ENCODE measurements at regions not wholly inside any gene's neighbourhood (a gene's known extent, or its start where the extent isn't known, plus 50 kb on each side); places are given as distances from the start of the nearest gene placed in this dataset.
A peak's percentile ranks its signal among the peaks of the same experiment; 100 is the strongest.

DNA sequence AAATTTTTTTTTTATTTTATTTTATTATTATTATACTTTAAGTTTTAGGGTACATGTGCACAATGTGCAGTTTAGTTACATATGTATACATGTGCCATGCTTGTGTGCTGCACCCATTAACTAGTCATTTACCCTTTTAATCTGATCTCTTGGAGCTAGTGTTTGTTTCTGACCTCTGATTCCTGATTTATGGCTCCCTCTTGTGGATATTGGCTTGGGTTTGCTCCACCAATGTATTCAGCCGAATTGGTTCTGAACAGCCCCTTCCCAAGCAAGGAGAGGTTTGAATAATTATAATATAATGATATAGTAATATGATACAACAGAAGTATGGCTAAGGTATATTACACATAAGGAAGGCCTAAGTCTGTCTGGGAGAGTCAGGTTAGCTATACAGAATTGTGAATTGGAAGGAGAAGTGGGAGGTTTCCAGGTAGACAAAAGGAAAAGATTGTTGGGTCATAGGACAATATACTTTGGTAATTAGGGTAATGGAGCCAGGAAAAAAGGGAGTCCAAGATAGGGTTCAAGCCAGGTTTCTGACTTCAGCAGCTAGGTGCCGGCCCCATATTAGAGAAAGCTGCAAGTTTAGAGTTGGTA, 53.1 kb upstream of the HMCN1 start:
- Histone ChIP-seq H4K8ac (ENCODE audit: low read depth, low read length) (no peak overlapping the region), H2BK5ac (ENCODE audit: low read depth, low read length, poor library complexity) (no peak overlapping the region), H3K4me2 (ENCODE audit: low read length) (no peak overlapping the region), H3K79me2 (ENCODE audit: control insufficient read depth, insufficient read depth, low read length, poor library complexity) (no peaks in the 10 kb centered on the region), H3K14ac (ENCODE audit: low read length) (no peak overlapping the region), H4K91ac (ENCODE audit: low read depth, low read length) (no peak overlapping the region), H2AFZ (ENCODE audit: insufficient read depth, low read length, poor library complexity) (no peak overlapping the region), H2BK12ac (ENCODE audit: low read length) (no peak overlapping the region), H3K9ac (ENCODE audit: low read length) (no peak overlapping the region), H3K18ac (ENCODE audit: low read length) (no peak overlapping the region), H3K36me3 (ENCODE audit: control insufficient read depth in 1 of 2, insufficient read depth in 2 of 2, low read length in 2 of 2) (no peaks in the 10 kb centered on the region), H3K9me3 (ENCODE audit: insufficient read depth, low read depth, low read length) (no peaks in the 10 kb centered on the region), H3K4ac (ENCODE audit: low read depth, low read length) (no peak overlapping the region), H3K27ac (ENCODE audit: low read depth, low read length) (no peak overlapping the region), H3K23ac (ENCODE audit: low read length) (no peak overlapping the region), H2BK120ac (ENCODE audit: insufficient read depth, low read length, poor library complexity) (no peak overlapping the region), H3K4me3 (ENCODE audit: low read depth, low read length) (no peak overlapping the region), H4K12ac (ENCODE audit: low read depth, low read length) (no peak overlapping the region), H3K79me1 (ENCODE audit: low read length) (peaks cover 2% of the 10 kb centered on the region), H3K4me1 (ENCODE audit: control insufficient read depth in 1 of 2, insufficient read depth in 2 of 2, low read length in 2 of 2) (peaks cover 0 to 6% of the 10 kb centered on the region in 2 experiments), H2AK5ac (ENCODE audit: low read length) (no peak overlapping the region), H3K27me3 (ENCODE audit: insufficient read depth, low read length) (no peaks in the 10 kb centered on the region)
- WGBS (ENCODE audit: extremely low coverage, insufficient coverage, insufficient read length), result no CpG with 5 or more reads among the region's 2 CpGs
- peak; percentile 27 to 73 for DNase-seq

- Histone ChIP-seq H3K9ac (ENCODE audit: low read length) (no peak overlapping the region), H3K14ac (ENCODE audit: low read length) (no peak overlapping the region), H3K4me2 (ENCODE audit: low read length) (no peak overlapping the region), H3K79me1 (ENCODE audit: low read length) (peaks cover 2% of the 10 kb centered on the region), H3K36me3 (ENCODE audit: control insufficient read depth in 1 of 2, insufficient read depth in 2 of 2, low read length in 2 of 2) (no peaks in the 10 kb centered on the region), H3K23ac (ENCODE audit: low read length) (no peak overlapping the region), H2BK12ac (ENCODE audit: low read length) (no peak overlapping the region), H3K18ac (ENCODE audit: low read length) (no peak overlapping the region), H4K8ac (ENCODE audit: low read depth, low read length) (no peak overlapping the region), H3K9me3 (ENCODE audit: insufficient read depth, low read depth, low read length) (no peaks in the 10 kb centered on the region), H3K27me3 (ENCODE audit: insufficient read depth, low read length) (no peaks in the 10 kb centered on the region), H3K4ac (ENCODE audit: low read depth, low read length) (no peak overlapping the region), H3K79me2 (ENCODE audit: control insufficient read depth, insufficient read depth, low read length, poor library complexity) (no peaks in the 10 kb centered on the region), H2BK5ac (ENCODE audit: low read depth, low read length, poor library complexity) (no peak overlapping the region), H3K4me3 (ENCODE audit: low read depth, low read length) (no peak overlapping the region), H4K12ac (ENCODE audit: low read depth, low read length) (no peak overlapping the region), H4K91ac (ENCODE audit: low read depth, low read length) (no peak overlapping the region), H2AFZ (ENCODE audit: insufficient read depth, low read length, poor library complexity) (no peak overlapping the region), H2AK5ac (ENCODE audit: low read length) (no peak overlapping the region), H3K4me1 (ENCODE audit: control insufficient read depth in 1 of 2, insufficient read depth in 2 of 2, low read length in 2 of 2) (peaks cover 0 to 6% of the 10 kb centered on the region in 2 experiments), H2BK120ac (ENCODE audit: insufficient read depth, low read length, poor library complexity) (no peak overlapping the region), H3K27ac (ENCODE audit: low read depth, low read length) (no peak overlapping the region)
- no CpG with 5 or more reads among the region's 4 CpGs for WGBS (ENCODE audit: extremely low coverage, insufficient coverage, insufficient read length)
- no peak for DNase-seq
These were observed 53.7 kb upstream of the HMCN1 start for GRCh38 chr1:185680453-185680852.

DNA sequence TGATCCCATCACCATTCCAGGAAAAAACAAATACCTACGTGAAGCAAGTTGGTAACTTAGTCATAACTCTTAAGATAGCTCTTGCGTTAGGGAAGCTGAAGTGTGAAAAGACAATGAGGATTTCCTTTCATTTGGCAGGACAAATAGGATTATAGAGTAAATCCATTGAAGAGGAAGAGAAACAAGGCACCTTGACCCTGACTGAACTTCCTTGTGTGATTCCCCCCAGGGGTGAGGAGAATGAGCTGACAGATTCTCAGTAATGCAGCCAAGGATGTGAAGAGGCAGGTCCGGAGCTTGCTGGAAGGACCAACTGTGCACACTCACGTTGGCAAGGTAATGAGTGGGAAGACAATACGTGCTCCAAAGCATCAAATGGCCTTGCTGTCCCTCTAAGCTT, 55.0 kb upstream of the HMCN1 start:
- Histone ChIP-seq H3K4me2 (ENCODE audit: low read length) (no peak overlapping the region), H2BK12ac (ENCODE audit: low read length) (peak overlapping the region; percentile 10), H3K9me3 (ENCODE audit: insufficient read depth, low read depth, low read length) (no peaks in the 10 kb centered on the region), H3K27me3 (ENCODE audit: insufficient read depth, low read length) (no peaks in the 10 kb centered on the region), H2BK5ac (ENCODE audit: low read depth, low read length, poor library complexity) (no peak overlapping the region), H4K12ac (ENCODE audit: low read depth, low read length) (no peak overlapping the region), H4K8ac (ENCODE audit: low read depth, low read length) (no peak overlapping the region), H2AK5ac (ENCODE audit: low read length) (no peak overlapping the region), H4K91ac (ENCODE audit: low read depth, low read length) (no peak overlapping the region), H3K4me3 (ENCODE audit: low read depth, low read length) (no peak overlapping the region), H3K27ac (ENCODE audit: low read depth, low read length) (no peak overlapping the region), H3K79me1 (ENCODE audit: low read length) (peaks cover 2% of the 10 kb centered on the region), H3K4ac (ENCODE audit: low read depth, low read length) (no peak overlapping the region), H3K79me2 (ENCODE audit: control insufficient read depth, insufficient read depth, low read length, poor library complexity) (no peaks in the 10 kb centered on the region), H3K4me1 (ENCODE audit: control insufficient read depth in 1 of 2, insufficient read depth in 2 of 2, low read length in 2 of 2) (peaks cover 0 to 6% of the 10 kb centered on the region in 2 experiments), H3K14ac (ENCODE audit: low read length) (no peak overlapping the region), H3K23ac (ENCODE audit: low read length) (no peak overlapping the region), H2AFZ (ENCODE audit: insufficient read depth, low read length, poor library complexity) (no peak overlapping the region), H2BK120ac (ENCODE audit: insufficient read depth, low read length, poor library complexity) (no peak overlapping the region), H3K9ac (ENCODE audit: low read length) (no peak overlapping the region), H3K18ac (ENCODE audit: low read length) (no peak overlapping the region), H3K36me3 (ENCODE audit: control insufficient read depth in 1 of 2, insufficient read depth in 2 of 2, low read length in 2 of 2) (no peaks in the 10 kb centered on the region)
- no CpG with 5 or more reads among the region's 5 CpGs for WGBS (ENCODE audit: extremely low coverage, insufficient coverage, insufficient read length)
- DNase-seq, result no peak

DNA sequence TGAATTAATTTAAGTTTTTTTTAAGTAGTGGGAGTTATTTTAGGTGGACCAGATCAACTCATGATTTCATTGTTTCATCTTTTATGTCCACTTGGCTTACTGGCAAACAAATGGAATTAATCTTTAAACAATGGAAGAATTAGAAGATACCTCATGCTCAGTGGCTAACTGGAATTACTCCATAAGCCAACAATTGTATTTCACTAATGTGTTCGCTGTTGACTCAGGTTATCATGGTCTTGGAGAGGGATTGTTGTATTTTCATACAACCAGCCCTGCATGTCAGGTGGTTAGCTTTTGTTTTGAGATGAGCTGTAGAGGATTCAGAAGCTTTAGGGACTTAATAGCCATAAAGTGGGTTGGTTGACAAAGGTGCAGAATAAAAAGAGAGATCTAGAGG, 57.2 kb upstream of the HMCN1 start:
- H3K4me2 ChIP-seq (ENCODE audit: low read length), result no peak overlapping the region
- peaks cover 2% of the 10 kb centered on the region for H3K79me1 ChIP-seq (ENCODE audit: low read length)
- no peaks in the 10 kb centered on the region for H3K79me2 ChIP-seq (ENCODE audit: control insufficient read depth, insufficient read depth, low read length, poor library complexity)
- H3K4me3 ChIP-seq (ENCODE audit: low read depth, low read length), result no peak overlapping the region
- no peak overlapping the region for H3K23ac ChIP-seq (ENCODE audit: low read length)
- no peak overlapping the region for H3K18ac ChIP-seq (ENCODE audit: low read length)
- no peak overlapping the region for H2AFZ ChIP-seq (ENCODE audit: insufficient read depth, low read length, poor library complexity)
- H3K9me3 ChIP-seq (ENCODE audit: insufficient read depth, low read depth, low read length), result no peaks in the 10 kb centered on the region
- no peak overlapping the region for H2BK12ac ChIP-seq (ENCODE audit: low read length)
- H3K9ac ChIP-seq (ENCODE audit: low read length), result no peak overlapping the region
- H4K8ac ChIP-seq (ENCODE audit: low read depth, low read length), result no peak overlapping the region
- H3K27me3 ChIP-seq (ENCODE audit: insufficient read depth, low read length), result no peaks in the 10 kb centered on the region
- H3K14ac ChIP-seq (ENCODE audit: low read length), result no peak overlapping the region
- H3K4ac ChIP-seq (ENCODE audit: low read depth, low read length), result no peak overlapping the region
- no peak overlapping the region for H4K91ac ChIP-seq (ENCODE audit: low read depth, low read length)
- no peak overlapping the region for H2BK5ac ChIP-seq (ENCODE audit: low read depth, low read length, poor library complexity)
- DNase-seq, result no peak
- H3K36me3 ChIP-seq (ENCODE audit: control insufficient read depth in 1 of 2, insufficient read depth in 2 of 2, low read length in 2 of 2), result no peaks in the 10 kb centered on the region
- no peak overlapping the region for H4K12ac ChIP-seq (ENCODE audit: low read depth, low read length)
- WGBS (ENCODE audit: extremely low coverage, insufficient coverage, insufficient read length), result no CpG with 5 or more reads among the region's 1 CpG
- peaks cover 0 to 6% of the 10 kb centered on the region in 2 experiments for H3K4me1 ChIP-seq (ENCODE audit: control insufficient read depth in 1 of 2, insufficient read depth in 2 of 2, low read length in 2 of 2)
- no peak overlapping the region for H2BK120ac ChIP-seq (ENCODE audit: insufficient read depth, low read length, poor library complexity)
- no peak overlapping the region for H2AK5ac ChIP-seq (ENCODE audit: low read length)
- no peak overlapping the region for H3K27ac ChIP-seq (ENCODE audit: low read depth, low read length)
